HG02678 (cell line): ENCODE measurements at regions not wholly inside any gene's neighbourhood (a gene's known extent, or its start where the extent isn't known, plus 50 kb on each side); places are given as distances from the start of the nearest gene placed in this dataset.

Source experiments
- ATAC-seq: cut with Tn5 transposase; IDR thresholded peaks from one replicate; pipeline ENCODE4 v1.9.1; 2021; ENCODE audit warnings: mild to moderate bottlenecking, moderate library complexity; ENCODE audit not compliant: unreplicated experiment

DNA sequence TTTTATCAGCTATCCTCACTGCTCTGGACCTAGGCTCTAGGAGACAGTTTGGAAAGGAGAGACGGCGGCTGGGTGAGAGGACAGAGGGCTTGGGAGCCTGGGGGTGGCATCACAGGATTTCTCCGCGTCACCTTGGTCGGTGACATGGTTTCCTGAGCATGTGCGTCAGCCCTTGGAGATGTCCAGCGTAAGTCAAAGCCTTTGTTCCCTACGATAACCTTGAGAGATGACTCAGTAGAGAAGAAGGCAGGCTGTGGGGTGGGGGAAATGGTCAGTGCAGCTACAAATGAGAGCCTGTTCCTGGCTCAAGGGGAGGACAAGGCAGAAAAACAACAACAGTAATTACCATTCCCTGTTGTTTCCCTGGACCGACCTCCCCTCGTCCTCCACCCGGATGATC lies 90.2 kb upstream of the TBX3 start:
- no peak for ATAC-seq

DNA sequence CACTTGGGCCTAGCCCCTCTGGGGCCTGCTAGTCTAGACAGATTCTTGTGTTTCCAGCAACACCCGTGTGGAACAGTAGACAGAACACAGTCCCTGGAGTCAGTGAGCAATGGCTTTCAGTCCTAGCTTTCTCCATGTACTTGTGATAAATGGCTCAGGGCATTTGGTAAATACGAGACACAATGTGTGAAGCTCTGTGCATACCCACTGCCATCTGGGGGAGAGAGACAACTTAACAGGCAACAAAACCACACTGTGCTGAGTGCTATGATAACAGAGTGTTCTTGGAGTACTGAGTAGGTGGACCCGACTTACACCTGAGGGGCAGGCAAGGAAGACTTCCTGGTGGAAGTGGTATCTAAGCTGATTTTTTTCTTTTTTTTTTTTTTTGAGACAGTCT lies 86.3 kb upstream of the TBX3 start:
- ATAC-seq, result no peak

DNA sequence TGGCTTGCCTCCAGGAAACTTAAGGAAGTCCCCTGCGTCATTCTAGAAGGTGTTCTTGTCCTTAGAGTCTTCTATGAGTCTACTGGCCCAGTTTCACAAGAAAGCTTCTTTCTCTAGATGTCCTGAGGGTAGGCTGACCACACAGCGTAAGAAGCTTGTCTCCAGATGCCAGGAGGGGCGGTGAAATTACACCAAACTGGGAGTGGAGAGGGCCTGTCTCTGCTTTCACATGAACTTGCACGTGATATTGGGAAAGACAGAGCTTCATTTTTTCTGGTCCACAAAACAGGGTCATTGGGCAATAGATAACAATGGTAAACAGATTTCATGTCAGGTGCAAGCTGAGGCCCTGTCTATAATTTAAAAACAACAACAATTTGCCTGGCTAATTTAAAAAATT lies 85.7 kb upstream of the TBX3 start:
- ATAC-seq, result no peak

DNA sequence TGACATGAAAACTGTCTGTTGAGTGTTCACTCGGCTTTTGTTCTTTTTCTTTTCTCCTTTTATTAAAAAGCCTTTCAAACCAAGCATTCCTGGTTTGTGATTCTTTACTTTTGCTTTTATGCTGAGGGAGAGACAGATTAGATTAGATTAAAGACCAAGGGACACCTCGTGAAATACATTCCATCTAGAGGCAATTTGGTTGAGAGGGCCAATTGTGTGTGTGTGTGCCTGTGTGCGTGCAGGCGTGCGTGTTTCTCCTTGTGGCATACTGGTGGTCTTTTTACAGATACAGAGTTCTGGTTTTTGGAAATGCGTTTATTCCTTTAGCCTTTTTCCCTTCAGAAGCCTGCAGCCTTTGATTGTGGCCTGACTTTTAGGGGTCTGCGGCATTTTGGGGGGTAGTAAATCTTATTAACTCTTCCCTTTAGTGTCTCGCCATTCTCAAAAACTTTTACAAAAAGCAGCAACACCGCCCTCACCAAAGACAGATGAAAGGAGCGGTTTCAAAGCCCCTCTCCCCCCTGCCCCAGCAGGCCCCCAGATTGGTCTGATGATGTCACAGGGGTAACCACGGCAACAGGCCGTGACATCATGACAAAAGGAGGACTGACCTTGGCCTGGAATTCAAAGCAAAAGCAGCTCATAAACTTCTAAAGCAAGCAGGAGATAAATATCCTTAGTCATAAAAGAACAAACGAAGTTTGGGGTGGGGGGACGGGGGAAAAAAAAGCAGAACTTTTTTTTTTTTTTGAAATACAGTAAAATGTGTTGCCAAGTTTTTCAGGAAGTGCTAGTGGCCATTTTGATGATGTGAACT lies 84.1 kb upstream of the TBX3 start:
- no peak for ATAC-seq

DNA sequence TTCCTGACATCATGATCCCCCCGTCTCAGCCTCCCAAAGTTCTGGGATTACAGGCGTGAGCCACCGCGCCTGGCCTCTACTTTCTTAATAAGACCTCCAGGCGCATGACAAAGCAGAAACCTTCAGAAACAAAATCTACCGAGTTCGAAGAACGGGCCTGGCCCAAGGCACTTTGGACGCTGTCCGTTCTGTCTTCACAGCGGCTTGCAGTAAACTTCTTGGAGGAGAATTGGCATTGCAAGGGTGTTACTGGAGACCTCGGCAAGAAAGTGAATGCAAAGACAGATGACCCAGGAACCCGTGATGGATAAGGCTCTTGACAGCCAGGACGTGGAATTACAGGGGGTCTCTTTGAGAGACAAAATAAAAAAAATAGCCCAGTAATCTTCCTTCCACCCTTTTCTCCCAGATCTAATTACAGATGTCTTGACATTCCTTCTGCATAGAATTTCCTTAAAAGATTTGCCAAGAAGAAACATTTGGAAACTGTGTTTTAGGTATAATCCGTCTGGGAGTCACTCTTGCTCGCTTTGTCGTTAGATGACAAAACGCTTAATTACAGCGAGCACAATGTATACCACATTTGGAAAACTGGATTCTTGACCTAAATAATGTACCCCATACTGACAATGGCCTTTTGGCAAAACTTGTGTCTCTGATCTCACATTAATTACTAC lies 83.2 kb upstream of the TBX3 start:
- ATAC-seq, result no peak

DNA sequence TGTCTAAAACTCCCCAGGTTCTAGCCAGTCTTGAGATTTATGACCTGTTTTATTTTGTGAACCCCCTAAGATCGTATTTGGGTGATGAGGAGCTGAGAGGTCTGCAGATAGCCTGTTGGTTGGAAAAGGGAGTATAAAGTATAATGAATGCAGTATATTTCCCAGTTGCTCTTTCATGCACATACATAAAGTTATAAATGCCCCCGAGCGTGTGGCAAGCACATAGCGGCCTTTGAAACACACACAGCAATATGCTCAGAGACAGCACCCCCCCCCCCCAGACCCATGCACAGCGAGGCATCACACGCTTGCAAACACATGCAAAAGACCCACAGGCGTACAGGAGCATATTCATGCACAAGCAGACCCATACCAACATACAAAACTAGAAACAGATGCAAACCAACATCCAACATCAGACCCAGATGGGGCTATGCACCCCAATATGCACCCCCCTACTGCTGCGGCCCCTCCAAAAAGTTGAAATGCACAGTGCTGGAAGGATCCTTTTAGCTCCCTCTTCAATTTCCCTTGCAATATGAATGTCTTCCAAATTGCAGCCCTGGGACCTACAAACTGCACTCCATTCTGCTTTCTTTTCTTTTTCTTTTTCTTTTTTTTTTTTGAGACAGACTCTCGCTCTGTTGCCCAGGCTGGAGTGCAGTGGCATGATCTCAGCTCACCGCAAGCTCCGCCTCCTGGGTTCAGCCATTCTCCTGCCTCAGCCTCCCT lies 82.2 kb upstream of the TBX3 start:
- ATAC-seq, result no peak

DNA sequence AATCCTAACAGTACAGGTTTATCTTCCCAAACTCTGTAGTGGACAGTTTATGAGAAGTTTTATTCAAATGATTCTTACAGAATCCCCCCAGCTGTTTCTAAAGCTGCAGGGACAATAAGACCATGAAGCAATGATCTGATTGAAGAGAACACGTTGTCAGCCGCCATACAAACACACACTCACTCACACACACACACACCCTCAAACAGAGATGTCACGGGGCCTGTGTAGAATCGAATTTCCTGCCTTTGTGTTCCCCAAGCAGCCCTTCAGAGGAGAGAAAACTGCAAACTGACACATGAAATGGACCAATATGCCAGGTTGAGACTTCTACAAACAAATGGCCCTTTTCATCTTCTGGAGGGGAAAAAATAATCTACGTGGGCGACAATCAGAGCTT lies 80.5 kb upstream of the TBX3 start:
- ATAC-seq, result no peak

DNA sequence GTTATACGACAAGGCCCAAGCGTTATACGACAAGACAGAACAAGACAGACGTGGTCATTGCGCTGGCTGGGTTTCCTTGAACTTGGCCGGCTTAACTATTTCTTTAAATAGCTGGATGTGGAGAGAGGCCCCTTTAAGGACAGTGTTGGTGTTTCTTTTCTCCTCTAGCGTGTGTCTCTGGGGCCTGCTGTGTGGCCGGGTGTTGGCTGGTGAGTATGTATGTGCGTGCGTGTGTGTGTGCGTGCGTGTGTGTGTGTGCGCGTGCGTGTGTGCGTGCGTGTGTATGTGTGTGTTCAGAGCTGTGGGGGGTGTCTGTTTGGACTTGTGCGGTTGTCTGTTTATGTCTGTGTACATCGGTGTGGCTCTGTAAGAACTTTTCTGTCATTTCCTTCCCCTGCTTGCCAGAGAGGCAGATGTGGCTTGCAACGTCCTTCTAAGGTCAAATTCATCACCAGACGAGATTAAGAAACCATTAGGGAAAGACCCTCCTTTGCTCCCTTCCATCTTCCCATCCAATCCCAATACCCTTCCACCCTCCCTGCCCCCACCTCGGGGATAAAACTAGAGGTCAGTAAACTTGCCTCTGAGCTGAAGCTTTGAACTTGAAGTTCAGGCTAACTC lies 78.6 kb upstream of the TBX3 start:
- no peak for ATAC-seq

DNA sequence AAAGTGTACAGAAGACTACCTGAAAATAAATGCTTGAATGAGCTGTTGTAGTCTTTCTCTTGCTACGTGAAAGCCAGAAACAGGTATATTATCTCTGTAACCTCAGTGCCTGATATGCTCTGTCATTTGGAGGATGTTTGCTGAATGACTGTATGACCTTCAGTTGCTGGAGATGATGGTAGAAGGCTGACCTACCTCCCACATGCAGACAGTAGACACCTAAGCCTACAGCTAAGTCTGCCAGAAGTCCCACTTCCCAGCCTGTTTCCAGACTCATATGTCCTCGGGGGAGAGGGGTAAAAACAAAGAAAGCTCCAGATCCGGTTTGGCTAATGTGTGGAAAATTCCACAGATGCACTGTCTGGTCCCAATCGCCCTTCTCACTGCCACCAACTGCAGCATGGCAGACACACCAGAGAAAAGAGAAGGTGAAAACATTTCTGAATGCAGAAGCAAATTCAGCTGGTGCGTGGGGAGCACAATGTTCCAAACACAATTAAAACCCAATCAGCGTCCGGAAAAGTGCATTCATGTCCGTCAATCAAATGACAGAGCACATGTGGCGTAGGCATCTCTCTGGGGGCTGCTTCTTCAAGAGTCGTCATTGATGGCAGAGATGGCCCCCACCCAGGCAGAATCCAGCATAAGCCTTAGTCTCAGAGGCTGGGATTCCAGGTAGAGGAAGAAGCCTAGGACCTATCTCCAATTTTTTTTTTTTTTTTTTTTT lies 76.3 kb upstream of the TBX3 start:
- no peak for ATAC-seq

DNA sequence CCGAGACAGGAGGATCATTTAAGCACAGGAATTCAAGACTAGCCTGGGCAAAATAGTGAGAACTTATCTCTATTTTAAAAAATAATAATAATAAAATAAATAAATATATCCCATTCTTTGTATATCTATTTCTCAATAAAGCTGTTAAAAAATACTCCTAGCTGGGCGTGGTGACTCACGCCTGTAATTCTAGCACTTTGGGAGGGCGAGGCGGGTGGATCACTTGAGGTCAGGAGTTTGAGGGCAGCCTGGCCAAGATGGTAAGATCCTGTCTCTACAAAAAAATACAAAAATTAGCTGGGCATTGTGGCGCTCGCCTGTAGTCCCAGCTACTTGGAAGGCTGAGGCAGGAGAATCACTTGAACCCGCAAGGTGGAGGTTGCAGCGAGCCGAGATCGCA lies 75.7 kb upstream of the TBX3 start:
- ATAC-seq, result no peak

DNA sequence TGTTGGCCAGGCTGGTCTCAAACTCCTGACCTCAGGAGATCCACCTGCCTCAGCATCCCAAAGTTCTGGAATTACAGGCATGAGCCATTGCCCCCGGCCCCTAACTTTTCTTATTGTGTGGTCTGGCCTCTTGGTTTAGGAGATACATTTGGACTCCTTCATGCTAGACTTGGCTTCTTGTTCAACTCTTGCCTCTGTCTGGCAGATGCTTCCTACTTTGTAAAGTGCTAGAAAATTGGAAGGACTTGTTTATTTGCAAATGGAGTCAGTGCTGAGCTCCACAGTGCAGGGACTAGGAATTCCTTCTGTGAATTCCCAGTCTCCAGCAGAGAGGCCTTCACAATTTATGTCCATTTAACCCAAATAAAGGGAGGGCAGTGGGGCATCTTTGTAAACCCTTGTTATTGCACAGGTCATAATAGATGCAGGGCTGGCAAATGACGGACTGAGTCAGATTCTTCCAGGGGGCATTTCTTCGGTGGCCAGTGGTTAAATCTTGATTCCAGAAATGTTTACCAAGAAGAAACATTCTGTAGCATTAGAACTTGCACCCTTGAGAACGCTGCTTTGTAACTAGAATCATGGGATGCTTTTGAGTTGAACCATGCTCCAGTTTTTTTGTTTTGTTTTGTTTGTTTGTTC lies 73.8 kb upstream of the TBX3 start:
- no peak for ATAC-seq

DNA sequence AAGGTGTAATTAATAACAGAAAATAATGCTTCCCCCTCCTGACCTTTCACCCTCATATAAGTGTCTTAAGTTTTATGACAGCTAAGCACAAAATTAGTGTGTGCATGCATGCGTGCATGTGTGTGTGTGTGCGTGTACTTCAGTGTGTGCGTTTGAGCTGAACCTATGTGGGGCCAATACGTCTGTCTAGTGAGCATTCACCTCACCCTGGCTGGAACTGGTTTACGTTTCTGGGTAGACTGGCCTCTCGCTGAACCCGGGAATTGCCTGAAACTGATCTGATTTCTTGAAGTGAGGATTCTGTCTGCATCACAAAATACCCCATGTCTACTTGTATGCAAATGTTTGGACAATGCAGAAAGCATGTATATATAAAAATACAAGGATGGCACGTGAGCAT lies 68.2 kb upstream of the TBX3 start:
- ATAC-seq, result no peak

DNA sequence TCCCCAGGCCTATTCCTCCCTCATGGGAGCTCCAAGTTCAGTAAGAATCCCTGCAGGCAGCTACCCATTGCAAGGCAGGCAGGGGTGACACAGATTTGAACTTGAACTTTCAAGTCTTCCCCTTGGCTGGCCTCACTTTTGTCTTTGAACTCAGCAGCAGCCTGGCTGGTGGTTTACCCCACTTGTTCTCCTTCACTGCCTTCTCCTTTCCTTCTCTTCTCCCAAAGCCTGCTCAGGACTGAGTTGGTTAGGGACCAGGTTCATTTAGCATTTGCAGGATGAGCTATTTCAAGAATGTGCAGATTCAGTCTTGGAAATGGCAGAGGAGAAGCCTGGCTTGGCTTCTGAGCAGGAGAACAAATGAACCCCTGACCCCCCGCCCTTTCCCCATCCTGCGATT lies 67.7 kb upstream of the TBX3 start:
- ATAC-seq, result no peak

DNA sequence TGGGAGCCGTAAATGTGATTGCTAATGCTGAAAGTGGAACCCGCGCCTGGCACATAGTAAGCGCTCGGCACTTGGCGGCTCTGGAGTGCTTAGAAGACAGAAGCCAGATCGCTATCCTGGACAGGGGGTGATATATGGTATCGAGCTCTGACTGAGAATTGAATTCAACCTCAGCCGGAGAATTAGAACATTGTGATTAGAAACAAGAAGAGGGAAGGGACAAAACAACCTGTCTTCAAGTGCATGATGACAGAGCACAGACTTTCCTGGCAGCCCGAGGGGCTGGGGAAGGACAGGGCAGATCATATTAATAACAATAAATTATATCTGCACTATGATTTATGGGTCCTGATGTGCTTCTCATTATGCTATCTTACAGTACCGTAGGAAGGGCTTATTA lies 66.9 kb upstream of the TBX3 start:
- no peak for ATAC-seq

DNA sequence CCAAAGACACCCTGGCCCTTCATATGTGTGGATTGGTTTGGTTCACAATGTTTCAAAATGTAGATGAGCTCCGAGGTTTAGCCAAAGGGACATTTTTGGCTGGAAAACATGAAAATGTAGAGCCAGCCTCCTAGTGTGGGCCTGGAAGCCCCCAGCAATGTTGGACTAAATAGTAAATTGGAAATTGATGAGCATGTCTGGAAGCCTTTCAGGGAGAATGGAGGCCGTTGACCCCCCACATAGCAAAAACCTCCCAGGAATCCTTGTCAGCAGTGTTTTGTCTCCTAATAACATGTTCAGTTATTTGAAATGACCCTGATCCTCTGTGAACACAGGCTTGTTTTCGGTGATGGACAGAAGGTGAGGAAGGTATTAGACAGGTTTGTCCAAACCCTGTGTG lies 65.1 kb upstream of the TBX3 start:
- ATAC-seq, result no peak

DNA sequence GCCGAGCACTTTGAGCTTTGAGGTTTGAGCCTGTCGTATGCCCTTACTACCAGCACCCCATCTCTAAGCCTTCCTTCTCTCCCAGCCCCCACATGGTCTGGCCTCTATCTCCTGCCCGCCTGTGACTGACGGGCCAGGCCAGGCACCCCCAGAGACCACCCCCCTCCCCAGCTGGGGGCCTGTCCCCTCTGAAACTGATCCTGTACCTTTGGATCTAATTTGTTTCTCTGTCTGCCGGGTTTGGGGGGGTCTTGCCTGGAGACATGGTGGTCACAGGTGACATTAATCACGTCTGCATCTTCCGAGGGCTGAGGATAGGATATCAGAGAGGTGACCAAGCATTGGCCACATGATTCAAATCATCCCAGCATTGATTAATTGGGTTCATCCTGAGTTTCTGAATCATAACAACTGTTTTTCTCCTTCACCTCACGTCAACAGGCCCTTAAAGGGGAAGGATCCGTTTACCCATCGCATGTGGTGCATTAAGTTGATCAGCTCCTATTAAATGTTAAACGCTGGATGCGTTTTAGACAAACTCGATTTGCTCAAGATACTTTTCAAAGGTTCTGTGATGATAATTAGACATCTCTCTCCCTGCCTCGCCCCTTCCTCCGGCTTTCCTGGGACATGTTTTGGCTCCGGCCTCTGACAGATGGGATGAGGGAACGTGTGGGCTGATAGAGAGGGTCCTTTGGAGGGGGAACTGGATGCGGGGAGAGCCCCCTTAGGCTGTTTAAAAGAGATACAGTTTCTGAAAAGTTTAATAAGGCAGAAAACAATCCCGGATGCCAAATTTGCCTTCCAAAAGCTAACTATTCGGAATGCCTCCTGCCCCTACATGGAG lies 63.3 kb upstream of the TBX3 start:
- no peak for ATAC-seq

DNA sequence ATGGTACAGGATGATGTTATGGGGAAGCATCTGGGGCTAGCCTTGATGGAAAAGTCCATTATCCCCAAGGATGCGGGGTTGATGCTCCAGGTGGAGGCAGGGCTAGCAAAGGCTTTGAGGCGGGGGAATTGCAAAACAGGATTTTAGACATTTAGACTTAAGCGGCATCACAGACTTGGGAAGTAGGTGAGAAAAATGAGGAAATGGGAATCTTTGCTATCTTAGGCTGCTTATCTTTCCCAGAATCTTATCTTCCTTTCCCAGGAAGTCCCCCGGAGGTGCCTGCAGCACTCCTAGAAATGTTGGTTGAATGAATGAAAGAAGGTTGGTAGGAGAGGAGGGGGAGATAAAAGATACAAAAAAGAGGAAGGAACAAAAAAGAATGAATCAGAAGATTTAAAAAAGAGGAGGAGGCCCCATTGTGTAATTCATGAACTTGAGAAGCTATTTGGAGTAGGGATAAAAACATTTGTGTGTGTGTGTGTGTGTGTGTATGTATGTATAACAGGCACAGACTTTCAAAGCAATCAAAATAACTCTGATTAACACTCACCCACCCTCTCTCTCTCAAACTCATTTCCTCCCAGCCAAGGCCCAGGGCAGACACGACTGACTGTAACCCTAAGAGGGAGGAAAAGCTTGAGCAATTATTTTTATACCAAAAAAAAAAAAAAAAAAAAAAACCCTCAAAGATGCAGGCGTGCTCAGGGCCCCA lies 62.5 kb upstream of the TBX3 start:
- ATAC-seq, result no peak

DNA sequence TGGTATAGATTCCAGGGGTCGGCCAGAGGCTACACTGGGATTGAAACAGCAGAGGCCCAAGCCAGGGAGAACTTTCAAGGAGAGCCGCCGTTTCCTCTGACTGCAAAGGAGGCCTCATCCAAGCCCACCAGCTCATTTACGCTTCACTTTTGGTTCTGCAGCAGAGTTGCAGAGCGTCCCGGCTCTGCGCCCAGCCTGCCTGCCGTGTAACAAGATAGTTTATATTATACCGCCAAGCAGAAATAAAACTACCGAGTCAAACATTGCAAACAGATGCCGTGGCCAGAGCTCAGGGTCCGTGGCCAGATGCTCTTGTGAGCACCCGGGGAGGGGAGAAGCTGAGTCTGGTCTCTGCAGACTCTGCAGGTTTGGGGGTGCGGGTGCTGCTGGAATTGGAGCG lies 60.7 kb upstream of the TBX3 start:
- ATAC-seq, result no peak

DNA sequence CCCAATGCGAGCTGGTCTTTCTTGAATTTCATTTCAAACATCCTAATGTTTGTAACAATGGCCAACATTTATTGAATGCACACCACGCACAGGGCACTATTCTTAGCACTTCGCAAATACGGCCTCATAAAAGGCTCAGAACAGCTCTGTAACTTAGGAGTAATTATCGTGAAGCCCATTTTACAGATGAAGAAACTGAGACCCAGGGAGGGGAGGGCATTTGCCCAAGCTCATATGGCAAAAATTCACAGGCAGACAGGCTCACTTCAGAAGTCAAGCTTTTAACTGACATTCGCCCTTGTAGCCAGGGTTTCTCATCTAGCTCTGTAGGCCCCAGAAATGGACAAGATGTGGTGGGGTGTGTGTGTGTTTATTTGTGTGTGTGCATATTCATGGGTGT lies 60.3 kb upstream of the TBX3 start:
- no peak for ATAC-seq
